IMR-90 (cell line): ENCODE measurements at regions not wholly inside any gene's neighbourhood (a gene's known extent, or its start where the extent isn't known, plus 50 kb on each side); places are given as distances from the start of the nearest gene placed in this dataset.

Source experiments
- ATAC-seq: fragments of 200-7000 bp; cut with Tn5 transposase; 2 replicates; pipeline ENCODE4 v1.9.1; 2020; ENCODE audit warnings: low read depth, mild to moderate bottlenecking, moderate library complexity
- BruUV-seq: library from RNA; stranded (reverse); fragments of 400-500 nt; replicated peaks from 2 replicates; lab custom pipeline; 2021; lab: Mats Ljungman, UMichigan
- CTCF ChIA-PET: fragments of 300-600 bp; formaldehyde crosslinking; extraction: SDS; loops from one replicate; lab custom pipeline; 2021; ENCODE audit warnings: antibody characterized with exemption; lab: Yijun Ruan, JAX
- POLR2A ChIA-PET: fragments of 300-600 bp; sonication (Branson Sonifier 250); formaldehyde crosslinking; loops from one replicate; lab custom pipeline; 2022; ENCODE audit warnings: antibody characterized with exemption; ENCODE audit not compliant: unreplicated experiment; lab: Charles Lee
- DNase-seq: peaks from one replicate; pipeline ENCODE4 v3.0.0; 2013
- H2AFZ ChIP-seq: replicated peaks from 2 replicates; pipeline ENCODE3; 2013; ENCODE audit warnings: low read length, mild to moderate bottlenecking; ENCODE audit not compliant: poor library complexity
- H2AK5ac ChIP-seq: 2 replicates; pipeline ENCODE4 v1.6.1; 2013; ENCODE audit warnings: low read depth, low read length, inconsistent platforms
- H2AK9ac ChIP-seq: replicated peaks from 2 replicates; pipeline ENCODE3; 2013; ENCODE audit warnings: mild to moderate bottlenecking, low read depth, low read length, moderate library complexity; ENCODE audit not compliant: poor library complexity
- H2BK120ac ChIP-seq: 2 replicates; pipeline ENCODE4 v1.6.1; 2013; ENCODE audit warnings: low read depth, low read length, inconsistent platforms
- H2BK15ac ChIP-seq: 3 replicates; pipeline ENCODE4 v1.6.1; 2013; ENCODE audit warnings: low read depth, low read length, inconsistent platforms
- H2BK20ac ChIP-seq: 2 replicates; pipeline ENCODE4 v1.6.1; 2013; ENCODE audit warnings: low read depth, mild to moderate bottlenecking, inconsistent platforms, low read length, moderate library complexity
- H2BK5ac ChIP-seq: 2 replicates; pipeline ENCODE4 v1.6.1; 2013; ENCODE audit warnings: mild to moderate bottlenecking, low read depth, low read length, inconsistent platforms; ENCODE audit not compliant: poor library complexity, severe bottlenecking
- H3K14ac ChIP-seq: replicated peaks from 2 replicates; pipeline ENCODE4 v1.6.1; 2013; ENCODE audit warnings: low read depth, low read length, inconsistent platforms
- H3K18ac ChIP-seq: 2 replicates; pipeline ENCODE4 v1.6.1; 2013; ENCODE audit warnings: low read depth, low read length, control low read depth
- H3K23ac ChIP-seq: 2 replicates; pipeline ENCODE4 v1.6.1; 2013; ENCODE audit warnings: low read depth, low read length, inconsistent platforms
- H3K27ac ChIP-seq: 2 replicates; pipeline ENCODE4 v1.5.1; 2013; ENCODE audit warnings: mild to moderate bottlenecking, control low read depth, low read length; ENCODE audit not compliant: insufficient read depth
- H3K27me3 ChIP-seq: 2 replicates; pipeline ENCODE4 v1.6.1; 2013; ENCODE audit warnings: low read length; ENCODE audit not compliant: control insufficient read depth, insufficient read depth
- H3K36me3 ChIP-seq: 2 replicates; pipeline ENCODE4 v1.6.1; 2013; ENCODE audit warnings: low read length, mixed read lengths; ENCODE audit not compliant: control insufficient read depth, insufficient read depth
- H3K4ac ChIP-seq: 2 replicates; pipeline ENCODE4 v1.6.1; 2013; ENCODE audit warnings: low read depth, low read length, inconsistent platforms
- H3K4me1 ChIP-seq: 2 replicates; pipeline ENCODE4 v1.6.1; 2013; ENCODE audit warnings: low read length, mixed read lengths; ENCODE audit not compliant: control insufficient read depth, insufficient read depth
- H3K4me2 ChIP-seq: 2 replicates; pipeline ENCODE4 v1.6.1; 2013; ENCODE audit warnings: low read depth, mild to moderate bottlenecking, control low read depth, low read length, moderate library complexity
- H3K4me3 ChIP-seq: 2 replicates; pipeline ENCODE4 v1.5.1; 2013; ENCODE audit warnings: low read depth, mild to moderate bottlenecking, control low read depth, low read length, moderate library complexity; ENCODE audit not compliant: insufficient read depth
- H3K56ac ChIP-seq: 2 replicates; pipeline ENCODE4 v1.6.1; 2013; ENCODE audit warnings: low read length, inconsistent platforms; ENCODE audit not compliant: insufficient read depth; ENCODE audit errors: extremely low read depth
- H3K79me1 ChIP-seq, 2 experiments: 2 replicates each; pipeline ENCODE4 v1.6.1; 2013; ENCODE audit warnings: low read length in 2 of 2, inconsistent platforms in 1 of 2, low read depth in 1 of 2
- H3K9ac ChIP-seq: 2 replicates; pipeline ENCODE4 v1.6.1; 2013; ENCODE audit warnings: low read depth, low read length, control low read depth
- H3K9me1 ChIP-seq: 2 replicates; pipeline ENCODE4 v1.6.1; 2013; ENCODE audit warnings: low read length, inconsistent platforms; ENCODE audit not compliant: insufficient read depth
- H3K9me3 ChIP-seq: 2 replicates; pipeline ENCODE4 v1.6.1; 2013; ENCODE audit warnings: low read length; ENCODE audit not compliant: control insufficient read depth, insufficient read depth
- H4K20me1 ChIP-seq: 2 replicates; pipeline ENCODE4 v1.6.1; 2013; ENCODE audit warnings: low read length, inconsistent platforms; ENCODE audit not compliant: insufficient read depth
- H4K5ac ChIP-seq: 2 replicates; pipeline ENCODE4 v1.6.1; 2013; ENCODE audit warnings: mild to moderate bottlenecking, low read depth, low read length, control low read depth
- H4K8ac ChIP-seq, 2 experiments: 2 replicates each; pipeline ENCODE4 v1.6.1; 2013; ENCODE audit warnings: low read depth in 2 of 2, low read length in 2 of 2, control low read depth in 1 of 2, inconsistent platforms in 1 of 2
- H4K91ac ChIP-seq: 2 replicates; pipeline ENCODE4 v1.6.1; 2013; ENCODE audit warnings: low read depth, low read length, inconsistent platforms; ENCODE audit not compliant: insufficient read depth
- CEBPB ChIP-seq: IDR thresholded peaks from 2 replicates; pipeline ENCODE4 v1.6.1; 2012; ENCODE audit warnings: low read depth, low read length, improper control_type of control experiment
- CHD1 ChIP-seq: IDR thresholded peaks from 2 replicates; pipeline ENCODE4 v1.6.1; 2012; ENCODE audit warnings: low read depth, low read length, improper control_type of control experiment
- MAFK ChIP-seq: IDR thresholded peaks from 2 replicates; pipeline ENCODE4 v1.6.1; 2012; ENCODE audit warnings: low read depth, low read length, improper control_type of control experiment
- NFE2L2 ChIP-seq: fragments of 150-350 bp; IDR thresholded peaks from 2 replicates; pipeline ENCODE4 v1.6.1; 2016; ENCODE audit warnings: low read depth, mild to moderate bottlenecking, low read length
- RAD21 ChIP-seq: IDR thresholded peaks from 2 replicates; pipeline ENCODE4 v1.6.1; 2012; ENCODE audit warnings: low read length, improper control_type of control experiment
- RCOR1 ChIP-seq: IDR thresholded peaks from 2 replicates; pipeline ENCODE4 v1.6.1; 2012; ENCODE audit warnings: mild to moderate bottlenecking, low read length, improper control_type of control experiment; ENCODE audit not compliant: insufficient replicate concordance
- RFX5 ChIP-seq: IDR thresholded peaks from 2 replicates; pipeline ENCODE4 v1.8.0; 2012; ENCODE audit warnings: low read depth, mild to moderate bottlenecking, low read length, moderate library complexity
- dilution Hi-C: fragments of 300-500 bp; cut with HindIII; formaldehyde crosslinking; loops from one replicate; pipeline ENCODE4 v1.14.3; 2018; ENCODE audit warnings: low sequenced_read_pairs; ENCODE audit not compliant: unreplicated experiment
- in situ Hi-C: fragments of 300-500 bp; cut with MboI; formaldehyde crosslinking; loops from 3 replicates; pipeline ENCODE4 v1.14.3; 2019; ENCODE audit warnings: low sequenced_read_pairs, inconsistent platforms, mixed read lengths
- intact Hi-C: fragments of 100-400 bp; cut with micrococcal nuclease; formaldehyde crosslinking; loops from 2 replicates; pipeline ENCODE4 v1.10.0; 2022
- TF ChIP-seq, protein P1 (sequence below): conservative IDR thresholded peaks from 2 replicates; pipeline ENCODE4 v1.5.1; 2012; ENCODE audit warnings: mild to moderate bottlenecking, low read depth, low read length, improper control_type of control experiment
- TF ChIP-seq, protein P2 (sequence below): fragments of 150-350 bp; IDR thresholded peaks from 2 replicates; pipeline ENCODE4 v1.6.1; 2016; ENCODE audit warnings: low read depth, mild to moderate bottlenecking, low read length, moderate library complexity, borderline replicate concordance

DNA sequence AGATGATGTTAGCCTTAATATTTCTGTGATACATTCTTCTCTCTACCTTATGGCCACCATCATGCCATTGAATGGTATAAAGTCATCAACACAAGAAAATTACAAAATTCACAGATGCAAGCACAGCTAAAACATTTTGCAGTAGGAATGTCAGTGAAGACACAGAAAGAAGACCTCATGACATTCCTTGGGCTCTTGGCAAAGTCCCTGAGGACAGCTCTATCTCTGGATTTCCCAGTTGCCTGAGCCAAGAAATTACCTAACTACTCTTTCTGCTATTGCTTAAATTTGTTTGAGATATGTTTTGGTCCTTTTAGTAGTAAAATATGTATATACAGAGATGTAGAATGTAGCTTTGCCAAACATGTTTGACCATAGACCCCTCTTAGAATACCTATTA is 201.0 kb upstream of the STXBP5 start:
- Histone ChIP-seq H3K56ac (no peak overlapping the region), H3K4me2 (no peak overlapping the region), H2BK15ac (no peak overlapping the region), H2AK9ac (no peak overlapping the region), H2BK20ac (no peak overlapping the region), H2AK5ac (no peak overlapping the region), H4K20me1 (no peaks in the 10 kb centered on the region), H3K14ac (no peak overlapping the region), H3K9me1 (peaks cover 9% of the 10 kb centered on the region), H2BK5ac (no peak overlapping the region), H3K27me3 (no peaks in the 10 kb centered on the region), H3K79me1 (no peaks in the 10 kb centered on the region), H3K4me1 (peaks cover 6% of the 10 kb centered on the region), H3K9me3 (no peaks in the 10 kb centered on the region), H3K27ac (no peak overlapping the region), H3K4me3 (no peak overlapping the region), H4K91ac (no peak overlapping the region), H2BK120ac (no peak overlapping the region), H3K36me3 (no peaks in the 10 kb centered on the region), H3K18ac (no peak overlapping the region), H4K8ac (no peak overlapping the region), H3K23ac (no peak overlapping the region), H2AFZ (no peak overlapping the region), H3K4ac (no peak overlapping the region), H4K5ac (no peak overlapping the region), H3K9ac (no peak overlapping the region)
- ATAC-seq (no peak), DNase-seq (no peak)
- intact Hi-C loops (no loop called here), dilution Hi-C loops (no loop called here), in situ Hi-C loops (no loop called here)
- POLR2A ChIA-PET: no interaction called here
- TF ChIP-seq RFX5 (no peak), RCOR1 (no peak), NFE2L2 (no peak), MAFK (no peak), RAD21 (no peak), CEBPB (no peak), CHD1 (no peak)
- TF ChIP-seq, protein P1, sequence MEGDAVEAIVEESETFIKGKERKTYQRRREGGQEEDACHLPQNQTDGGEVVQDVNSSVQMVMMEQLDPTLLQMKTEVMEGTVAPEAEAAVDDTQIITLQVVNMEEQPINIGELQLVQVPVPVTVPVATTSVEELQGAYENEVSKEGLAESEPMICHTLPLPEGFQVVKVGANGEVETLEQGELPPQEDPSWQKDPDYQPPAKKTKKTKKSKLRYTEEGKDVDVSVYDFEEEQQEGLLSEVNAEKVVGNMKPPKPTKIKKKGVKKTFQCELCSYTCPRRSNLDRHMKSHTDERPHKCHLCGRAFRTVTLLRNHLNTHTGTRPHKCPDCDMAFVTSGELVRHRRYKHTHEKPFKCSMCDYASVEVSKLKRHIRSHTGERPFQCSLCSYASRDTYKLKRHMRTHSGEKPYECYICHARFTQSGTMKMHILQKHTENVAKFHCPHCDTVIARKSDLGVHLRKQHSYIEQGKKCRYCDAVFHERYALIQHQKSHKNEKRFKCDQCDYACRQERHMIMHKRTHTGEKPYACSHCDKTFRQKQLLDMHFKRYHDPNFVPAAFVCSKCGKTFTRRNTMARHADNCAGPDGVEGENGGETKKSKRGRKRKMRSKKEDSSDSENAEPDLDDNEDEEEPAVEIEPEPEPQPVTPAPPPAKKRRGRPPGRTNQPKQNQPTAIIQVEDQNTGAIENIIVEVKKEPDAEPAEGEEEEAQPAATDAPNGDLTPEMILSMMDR: no peak
- TF ChIP-seq, protein P2, sequence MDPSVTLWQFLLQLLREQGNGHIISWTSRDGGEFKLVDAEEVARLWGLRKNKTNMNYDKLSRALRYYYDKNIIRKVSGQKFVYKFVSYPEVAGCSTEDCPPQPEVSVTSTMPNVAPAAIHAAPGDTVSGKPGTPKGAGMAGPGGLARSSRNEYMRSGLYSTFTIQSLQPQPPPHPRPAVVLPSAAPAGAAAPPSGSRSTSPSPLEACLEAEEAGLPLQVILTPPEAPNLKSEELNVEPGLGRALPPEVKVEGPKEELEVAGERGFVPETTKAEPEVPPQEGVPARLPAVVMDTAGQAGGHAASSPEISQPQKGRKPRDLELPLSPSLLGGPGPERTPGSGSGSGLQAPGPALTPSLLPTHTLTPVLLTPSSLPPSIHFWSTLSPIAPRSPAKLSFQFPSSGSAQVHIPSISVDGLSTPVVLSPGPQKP: no peak
- CTCF ChIA-PET: interaction anchor here (1.4 kb wide), 1 partner anchor 12 kb away, joined by 3 read pairs; no protein-coding TSS in a partner anchor
- no TSS peak for BruUV-seq
